Thoracic aorta (tissue), 2 donors: ENCODE measurements at regions not wholly inside any gene's neighbourhood (a gene's known extent, or its start where the extent isn't known, plus 50 kb on each side); places are given as distances from the start of the nearest gene placed in this dataset.

ENCODE experiments used
- ATAC-seq: fragments of 150-250 bp; one replicate; pipeline ENCODE4 v1.8.0; 2017; ENCODE audit warnings: low read depth; ENCODE audit not compliant: insufficient number of reproducible peaks, low FRiP score
- DNase-seq: peaks from one replicate; pipeline ENCODE4 v3.0.0-alpha.2; 2020; ENCODE audit warnings: low spot score
- H3K27ac ChIP-seq, 2 donors: fragments of 200-600 bp; sonication (generic); 1 replicate in 1 of 2; 2 replicates in 1 of 2; pipeline ENCODE4 v1.5.1; 2016; ENCODE audit warnings: mild to moderate bottlenecking in 2 of 2, moderate library complexity in 2 of 2
- H3K27me3 ChIP-seq: fragments of 200-600 bp; sonication (generic); replicated peaks from 2 replicates; pipeline ENCODE4 v1.6.0; 2016; ENCODE audit warnings: mild to moderate bottlenecking; ENCODE audit not compliant: insufficient read depth
- H3K36me3 ChIP-seq: fragments of 200-600 bp; sonication (generic); one replicate; pipeline ENCODE4 v1.5.1; 2016
- H3K4me1 ChIP-seq, 2 donors: fragments of 200-600 bp; sonication (generic); 1 replicate in 1 of 2; 2 replicates in 1 of 2; pipeline versions ENCODE4 v1.5.1 to v1.6.0; 2016; ENCODE audit warnings: low read depth in 2 of 2, mild to moderate bottlenecking in 1 of 2; ENCODE audit not compliant: control insufficient read depth in 1 of 2
- H3K4me3 ChIP-seq: fragments of 200-600 bp; sonication (generic); 2 replicates; pipeline ENCODE4 v1.5.1; 2016; ENCODE audit warnings: mild to moderate bottlenecking
- H3K9me3 ChIP-seq: fragments of 200-600 bp; sonication (generic); 2 replicates; pipeline ENCODE4 v1.5.1; 2016
- TF ChIP-seq, protein P1 (sequence below): fragments of 200-600 bp; sonication (generic); IDR thresholded peaks from one replicate; pipeline ENCODE4 v1.5.1; 2019; ENCODE audit warnings: antibody characterized with exemption

GRCh38 chr1:232292818-232293217, 337.1 kb downstream of the SIPA1L2 start:
- TF ChIP-seq, protein P1, sequence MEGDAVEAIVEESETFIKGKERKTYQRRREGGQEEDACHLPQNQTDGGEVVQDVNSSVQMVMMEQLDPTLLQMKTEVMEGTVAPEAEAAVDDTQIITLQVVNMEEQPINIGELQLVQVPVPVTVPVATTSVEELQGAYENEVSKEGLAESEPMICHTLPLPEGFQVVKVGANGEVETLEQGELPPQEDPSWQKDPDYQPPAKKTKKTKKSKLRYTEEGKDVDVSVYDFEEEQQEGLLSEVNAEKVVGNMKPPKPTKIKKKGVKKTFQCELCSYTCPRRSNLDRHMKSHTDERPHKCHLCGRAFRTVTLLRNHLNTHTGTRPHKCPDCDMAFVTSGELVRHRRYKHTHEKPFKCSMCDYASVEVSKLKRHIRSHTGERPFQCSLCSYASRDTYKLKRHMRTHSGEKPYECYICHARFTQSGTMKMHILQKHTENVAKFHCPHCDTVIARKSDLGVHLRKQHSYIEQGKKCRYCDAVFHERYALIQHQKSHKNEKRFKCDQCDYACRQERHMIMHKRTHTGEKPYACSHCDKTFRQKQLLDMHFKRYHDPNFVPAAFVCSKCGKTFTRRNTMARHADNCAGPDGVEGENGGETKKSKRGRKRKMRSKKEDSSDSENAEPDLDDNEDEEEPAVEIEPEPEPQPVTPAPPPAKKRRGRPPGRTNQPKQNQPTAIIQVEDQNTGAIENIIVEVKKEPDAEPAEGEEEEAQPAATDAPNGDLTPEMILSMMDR = no peak
- Histone ChIP-seq H3K4me1 (no peaks in the 10 kb centered on the region), H3K27me3 (no peaks in the 10 kb centered on the region), H3K27ac (no peak overlapping the region), H3K4me3 (no peak overlapping the region), H3K9me3 (no peaks in the 10 kb centered on the region), H3K36me3 (no peaks in the 10 kb centered on the region)
- ATAC-seq (no peak), DNase-seq (no peak)

- ATAC-seq (no peak), DNase-seq (no peak)
- no peaks in the 10 kb centered on the region for H3K36me3 ChIP-seq
- TF ChIP-seq, protein P1 = no peak
- H3K9me3 ChIP-seq = no peaks in the 10 kb centered on the region
- H3K27ac ChIP-seq = no peak overlapping the region
- H3K4me3 ChIP-seq = no peak overlapping the region
- no peaks in the 10 kb centered on the region for H3K4me1 ChIP-seq
- no peaks in the 10 kb centered on the region for H3K27me3 ChIP-seq
Observed at GRCh38 chr1:232292239-232292638, 337.7 kb downstream of the SIPA1L2 start.

DNA sequence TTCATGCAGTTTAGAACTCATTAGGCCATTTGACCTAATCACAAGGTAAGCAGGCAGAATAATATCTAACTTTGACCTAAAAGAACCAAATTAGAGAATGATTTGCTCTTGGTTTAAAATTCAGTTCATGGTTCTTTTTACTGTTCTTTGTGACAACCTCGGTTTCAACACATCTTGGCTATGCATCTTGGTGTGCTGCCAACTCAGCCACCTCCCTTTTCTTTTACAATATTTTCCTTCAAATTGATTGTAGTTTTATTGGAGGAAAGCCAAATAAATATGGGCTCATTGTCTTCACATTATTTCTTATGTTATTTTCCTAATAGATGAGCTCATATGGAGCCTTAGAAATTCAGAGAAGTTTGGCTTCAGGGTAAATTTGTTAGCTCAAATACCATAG, 338.3 kb downstream of the SIPA1L2 start:
- Histone ChIP-seq H3K9me3 (no peaks in the 10 kb centered on the region), H3K27ac (no peak overlapping the region), H3K27me3 (no peaks in the 10 kb centered on the region), H3K4me3 (no peak overlapping the region), H3K36me3 (no peaks in the 10 kb centered on the region), H3K4me1 (no peaks in the 10 kb centered on the region)
- TF ChIP-seq, protein P1 = no peak
- DNase-seq (no peak), ATAC-seq (no peak)

DNA sequence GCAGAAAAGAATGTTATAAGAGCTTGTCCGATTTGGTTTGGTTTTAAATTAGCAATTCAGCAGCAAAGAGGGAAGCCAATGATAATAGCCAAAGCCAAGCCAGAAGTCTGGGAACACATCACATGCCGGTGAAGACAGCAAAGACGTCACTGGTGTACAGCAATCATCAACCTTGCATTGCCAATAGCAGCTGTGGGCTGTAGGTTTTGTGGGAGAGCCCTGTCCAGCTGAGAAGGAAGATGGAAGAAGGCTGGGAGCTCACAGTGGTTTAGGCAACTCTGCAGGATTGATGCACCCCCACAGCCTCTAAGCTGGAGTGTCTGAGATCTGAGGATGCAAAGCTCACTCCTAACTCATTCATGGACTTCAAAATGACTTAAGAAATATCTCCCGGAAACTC, 338.7 kb downstream of the SIPA1L2 start:
- ATAC-seq (no peak), DNase-seq (no peak)
- Histone ChIP-seq H3K27me3 (no peaks in the 10 kb centered on the region), H3K9me3 (no peaks in the 10 kb centered on the region), H3K4me1 (no peaks in the 10 kb centered on the region), H3K36me3 (no peaks in the 10 kb centered on the region), H3K4me3 (no peak overlapping the region), H3K27ac (no peak overlapping the region)
- TF ChIP-seq, protein P1 = no peak

DNA sequence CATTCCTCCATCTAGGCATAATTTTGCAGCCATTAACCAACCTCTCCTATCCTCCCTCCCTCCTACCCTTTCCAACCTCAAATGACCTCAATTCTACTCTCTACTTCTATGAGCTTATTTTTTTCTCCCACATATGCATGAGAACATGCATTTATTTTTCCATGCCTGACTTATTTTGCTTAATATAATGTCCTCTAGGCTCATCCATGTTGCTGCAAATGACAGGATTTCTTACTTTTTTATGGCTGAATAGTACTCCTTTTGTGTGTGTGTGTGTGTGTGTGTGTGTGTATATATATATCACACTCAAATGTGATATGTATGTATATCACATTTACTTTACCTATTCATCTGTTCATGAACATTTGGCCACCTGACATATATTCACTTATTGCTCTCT, 339.4 kb downstream of the SIPA1L2 start:
- TF ChIP-seq, protein P1 = no peak
- ATAC-seq (no peak), DNase-seq (no peak)
- Histone ChIP-seq H3K27ac (no peak overlapping the region), H3K27me3 (no peaks in the 10 kb centered on the region), H3K9me3 (no peaks in the 10 kb centered on the region), H3K4me3 (no peak overlapping the region), H3K36me3 (no peaks in the 10 kb centered on the region), H3K4me1 (no peaks in the 10 kb centered on the region)
